ENCODE measurements at regions not wholly inside any gene's neighbourhood (a gene's known extent, or its start where the extent isn't known, plus 50 kb on each side); places are given as distances from the start of the nearest gene placed in this dataset.

DNA sequence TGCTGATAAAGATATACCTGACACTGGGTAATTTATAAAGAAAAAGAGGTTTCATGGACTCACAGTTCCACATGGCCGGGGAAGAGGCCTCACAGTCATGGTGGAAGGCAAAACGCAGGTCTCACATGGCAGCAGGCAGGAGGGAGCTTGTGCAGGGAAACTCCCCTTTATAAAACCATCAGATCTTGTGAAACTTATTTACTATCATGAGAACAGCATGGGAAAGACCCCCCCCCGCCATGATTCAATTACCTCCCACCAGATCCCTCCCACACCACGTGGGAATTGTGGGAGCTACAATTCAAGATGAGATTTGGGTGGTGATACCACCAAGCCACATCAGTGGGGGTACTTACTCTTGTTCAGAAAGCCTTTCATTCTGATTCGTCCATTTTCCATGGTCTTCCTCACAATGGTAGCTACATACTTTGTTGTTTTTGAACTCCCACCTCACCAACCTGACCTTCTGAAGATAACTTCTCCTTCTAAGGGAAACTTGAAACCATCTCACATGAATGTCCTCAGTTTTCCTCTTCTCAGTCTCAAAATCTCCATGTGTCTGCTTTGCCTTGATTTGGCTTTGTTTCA lies 275.6 kb upstream of the PROK2 start:
- POLR2A ChIA-PET = no interaction called here
- CTCF ChIA-PET = interaction anchor here (1.0 kb wide), 1 partner anchor 12 kb away, joined by 3 read pairs; no protein-coding TSS in a partner anchor
- TF ChIP-seq KDM1A (IDR thresholded peaks at IDR 0.05; ENCODE audit: low read depth) = no peak
- TF ChIP-seq EP300 (IDR thresholded peaks at IDR 0.05) = no peak
- no peak for TF ChIP-seq HMGXB4 (CRISPR knock-in tag; IDR thresholded peaks at IDR 0.05; ENCODE audit: borderline replicate concordance)
- TF ChIP-seq ESRRA (IDR thresholded peaks at IDR 0.05; ENCODE audit: borderline replicate concordance, low read length) = no peak
- TF ChIP-seq SREBF2 (IDR thresholded peaks at IDR 0.05) = no peak
- TF ChIP-seq JUN (IDR thresholded peaks at IDR 0.05) = no peak
- TF ChIP-seq CEBPB (IDR thresholded peaks at IDR 0.05) = no peak
- TF ChIP-seq ZC3H11A (IDR thresholded peaks at IDR 0.05) = no peak
- no peak for TF ChIP-seq RAD21 (conservative IDR thresholded peaks at IDR 0.05 in 1 of 2, IDR thresholded peaks at IDR 0.05 in 1 of 2)
- Histone ChIP-seq H3K4me3 (no peak overlapping the region), H3K9me3 (no peaks in the 10 kb centered on the region), H3K4me2 (no peak overlapping the region), H3K27ac (no peak overlapping the region), H3K4me1 (no peaks in the 10 kb centered on the region)
- no peak for DNase-seq (ENCODE audit: low read depth in 1 of 2, low spot score in 1 of 2)
- no peak for FAIRE-seq
- WGBS (ENCODE audit: missing lambda C conversion rate) = 22% methylated on average over 5 of the region's 5 CpGs
- no peak for ATAC-seq

DNA sequence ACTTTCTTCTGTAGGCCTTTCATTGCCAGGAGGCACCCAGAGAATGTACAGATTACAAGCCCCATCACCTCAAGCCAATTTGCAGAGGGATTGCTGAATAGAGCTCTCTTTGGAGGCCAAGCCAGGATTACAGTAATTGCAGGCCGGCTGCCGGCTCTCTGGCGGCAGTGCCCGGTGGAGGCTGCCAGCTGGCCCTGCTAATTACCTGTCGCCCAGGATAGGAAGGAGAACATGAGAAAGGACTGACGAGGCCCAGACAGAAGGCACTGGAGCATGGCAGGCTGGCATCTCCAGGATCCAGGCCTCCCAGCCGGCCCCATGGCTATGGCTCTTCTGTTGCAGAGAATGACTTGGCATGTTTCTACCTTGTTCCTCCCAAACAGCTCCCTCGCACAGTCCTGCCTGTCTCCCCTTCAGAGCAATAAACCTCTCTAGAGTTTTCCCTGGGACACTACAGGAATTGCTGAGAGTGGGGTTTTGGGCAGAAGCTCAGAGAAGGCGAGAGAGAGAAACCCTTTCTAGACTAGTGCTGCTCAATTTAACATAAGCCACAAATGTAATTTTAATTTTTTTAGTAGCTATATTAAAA lies 273.6 kb upstream of the PROK2 start:
- H3K4me3 ChIP-seq = no peak overlapping the region
- H3K27ac ChIP-seq = no peak overlapping the region
- no peak for TF ChIP-seq NR3C1 (IDR thresholded peaks at IDR 0.05)
- no peak for TF ChIP-seq SMC3 (IDR thresholded peaks at IDR 0.05)
- no peak for TF ChIP-seq MAFK (IDR thresholded peaks at IDR 0.05; ENCODE audit: partially characterized antibody)
- TF ChIP-seq HOXA7 (CRISPR knock-in tag; IDR thresholded peaks at IDR 0.05) = no peak
- ATAC-seq (no peak), DNase-seq (ENCODE audit: low read depth in 1 of 2, low spot score in 1 of 2) (no peak), FAIRE-seq (no peak)
- H3K9me3 ChIP-seq = no peaks in the 10 kb centered on the region
- no peak overlapping the region for H3K4me2 ChIP-seq
- ChIA-PET POLR2A (no interaction called here), CTCF (interaction anchor here (1.2 kb wide), 1 partner anchor 183 kb away, joined by 3 read pairs; no protein-coding TSS in a partner anchor)
- no peaks in the 10 kb centered on the region for H3K4me1 ChIP-seq
- 75% methylated on average over 9 of the region's 9 CpGs for WGBS (ENCODE audit: missing lambda C conversion rate)

- no peaks in the 10 kb centered on the region for H3K9me3 ChIP-seq
- DNase-seq (ENCODE audit: low read depth in 1 of 2, low spot score in 1 of 2) (no peak), ATAC-seq (no peak), FAIRE-seq (no peak)
- no peak for TF ChIP-seq HOXB5 (CRISPR knock-in tag; IDR thresholded peaks at IDR 0.05)
- no peak for TF ChIP-seq ZC3H11A (IDR thresholded peaks at IDR 0.05)
- no peak for TF ChIP-seq EHF (CRISPR knock-in tag; IDR thresholded peaks at IDR 0.05)
- TF ChIP-seq TP53 (CRISPR knock-in tag; IDR thresholded peaks at IDR 0.05) = no peak
- TF ChIP-seq MAFK (IDR thresholded peaks at IDR 0.05; ENCODE audit: partially characterized antibody) = no peak
- no peak for TF ChIP-seq POLR2A (IDR thresholded peaks at IDR 0.05; ENCODE audit: low read length)
- TF ChIP-seq RNF2 (IDR thresholded peaks at IDR 0.05; ENCODE audit: borderline replicate concordance, low read depth) = no peak
- TF ChIP-seq RFX5 (IDR thresholded peaks at IDR 0.05) = no peak
- TF ChIP-seq ZNF302 (CRISPR knock-in tag; IDR thresholded peaks at IDR 0.05) = no peak
- TF ChIP-seq CBX2 (IDR thresholded peaks at IDR 0.05; ENCODE audit: borderline replicate concordance, low read depth) = no peak
- no peak for TF ChIP-seq E2F6 (IDR thresholded peaks at IDR 0.05; ENCODE audit: borderline replicate concordance, low read depth)
- TF ChIP-seq, protein P1, sequence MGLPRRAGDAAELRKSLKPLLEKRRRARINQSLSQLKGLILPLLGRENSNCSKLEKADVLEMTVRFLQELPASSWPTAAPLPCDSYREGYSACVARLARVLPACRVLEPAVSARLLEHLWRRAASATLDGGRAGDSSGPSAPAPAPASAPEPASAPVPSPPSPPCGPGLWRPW (IDR thresholded peaks at IDR 0.05) = no peak
- H3K4me1 ChIP-seq = no peaks in the 10 kb centered on the region
- no peak overlapping the region for H3K27ac ChIP-seq
- WGBS (ENCODE audit: missing lambda C conversion rate) = 0% methylated on average over 1 of the region's 1 CpG
- no peak overlapping the region for H3K4me2 ChIP-seq
- CTCF ChIA-PET = no interaction called here
- H3K4me3 ChIP-seq = no peak overlapping the region
- POLR2A ChIA-PET = no interaction called here
These were observed 270.5 kb upstream of the PROK2 start for GRCh38 chr3:72055436-72055835.
